PC-9 (cell line): ENCODE measurements at regions not wholly inside any gene's neighbourhood (a gene's known extent, or its start where the extent isn't known, plus 50 kb on each side); places are given as distances from the start of the nearest gene placed in this dataset.

Experiments used
- CTCF ChIP-seq: fragments of 200-600 bp; sonication (generic); conservative IDR thresholded peaks from 2 replicates; pipeline ENCODE4 v1.6.1; 2017; ENCODE audit warnings: mixed run types, antibody characterized with exemption, mild to moderate bottlenecking, moderate library complexity
- EZH2 ChIP-seq: fragments of 200-600 bp; sonication (generic); IDR thresholded peaks from 2 replicates; pipeline ENCODE4 v1.8.0; 2017; ENCODE audit warnings: antibody characterized with exemption, low read depth

- TF ChIP-seq CTCF (no peak), EZH2 (no peak)
These were observed 902.8 kb upstream of the NDST4 start for GRCh38 chr4:116016201-116016600.
